CD8-positive, alpha-beta memory T cell (primary cell): ENCODE measurements at regions not wholly inside any gene's neighbourhood (a gene's known extent, or its start where the extent isn't known, plus 50 kb on each side); places are given as distances from the start of the nearest gene placed in this dataset.
A peak's percentile ranks its signal among the peaks of the same experiment; 100 is the strongest.

Experiments used
- CTCF ChIA-PET: fragments of 350-600 bp; sonication (Branson Sonifier 250); formaldehyde crosslinking; loops from one replicate; lab custom pipeline; 2021; ENCODE audit warnings: antibody characterized with exemption; lab: Charles Lee
- POLR2A ChIA-PET: fragments of 350-600 bp; sonication (Branson Sonifier 250); formaldehyde crosslinking; loops from one replicate; lab custom pipeline; 2021; ENCODE audit warnings: antibody characterized with exemption; lab: Charles Lee
- DNase-seq, 5 donors: peaks; one replicate each; pipeline versions ENCODE4 v3.0.0 to v3.0.0-alpha.2; 2020 to 2022; ENCODE audit warnings: mixed read lengths in 1 of 5
- H3K27ac ChIP-seq: one replicate; pipeline ENCODE4 v1.7.0; 2013; ENCODE audit warnings: low read depth, mild to moderate bottlenecking, low read length, moderate library complexity
- H3K27me3 ChIP-seq: 2 replicates; pipeline ENCODE4 v1.7.0; 2013; ENCODE audit warnings: low read length, mild to moderate bottlenecking; ENCODE audit not compliant: insufficient read depth, poor library complexity, severe bottlenecking
- H3K36me3 ChIP-seq: 2 replicates; pipeline ENCODE4 v1.7.0; 2013; ENCODE audit warnings: mild to moderate bottlenecking, low read length, moderate library complexity; ENCODE audit not compliant: insufficient read depth
- H3K4me1 ChIP-seq: 2 replicates; pipeline ENCODE4 v1.7.0; 2013; ENCODE audit warnings: mild to moderate bottlenecking, low read length, moderate library complexity; ENCODE audit not compliant: insufficient read depth
- H3K4me3 ChIP-seq: 2 replicates; pipeline ENCODE4 v1.7.0; 2013; ENCODE audit warnings: mild to moderate bottlenecking, low read length
- H3K9me3 ChIP-seq: 2 replicates; pipeline ENCODE4 v1.7.0; 2013; ENCODE audit warnings: mild to moderate bottlenecking, low read length
- H3K27ac Mint-ChIP-seq, 8 donors: one replicate each; pipeline ENCODE4 v1.8.0; 2020 to 2021; ENCODE audit warnings: mixed read lengths in 8 of 8, mild to moderate bottlenecking in 6 of 8, inconsistent platforms in 3 of 8, moderate library complexity in 3 of 8
- H3K27me3 Mint-ChIP-seq, 2 donors: one replicate each; pipeline ENCODE4 v1.8.0; 2020 to 2021; ENCODE audit warnings: mixed read lengths in 2 of 2, mild to moderate bottlenecking in 1 of 2, moderate library complexity in 1 of 2
- H3K36me3 Mint-ChIP-seq, 3 donors: one replicate each; pipeline ENCODE4 v1.8.0; 2020 to 2021; ENCODE audit warnings: mixed read lengths in 3 of 3, inconsistent platforms in 1 of 3, mild to moderate bottlenecking in 1 of 3
- H3K4me1 Mint-ChIP-seq, 3 donors: one replicate each; pipeline ENCODE4 v1.8.0; 2020 to 2021; ENCODE audit warnings: mixed read lengths in 3 of 3, inconsistent platforms in 1 of 3, mild to moderate bottlenecking in 1 of 3
- H3K4me3 Mint-ChIP-seq, 7 donors: one replicate each; pipeline ENCODE4 v1.8.0; 2020 to 2021; ENCODE audit warnings: mixed read lengths in 7 of 7, mild to moderate bottlenecking in 6 of 7, moderate library complexity in 4 of 7, inconsistent platforms in 2 of 7
- H3K9me3 Mint-ChIP-seq, 5 donors: one replicate each; pipeline ENCODE4 v1.8.0; 2020 to 2022; ENCODE audit warnings: mixed read lengths in 5 of 5, mild to moderate bottlenecking in 3 of 5, moderate library complexity in 2 of 5, inconsistent platforms in 1 of 5

- H3K4me1 Mint-ChIP-seq, result no peaks in the 10 kb centered on the region
- peaks cover 0 to 3% (median 2%) of the 10 kb centered on the region in 3 donors for H3K36me3 Mint-ChIP-seq
- no peaks in the 10 kb centered on the region for H3K4me1 ChIP-seq
- H3K9me3 Mint-ChIP-seq, result no peaks in the 10 kb centered on the region
- H3K4me3 Mint-ChIP-seq, result no peak overlapping the region
- POLR2A ChIA-PET, result no interaction called here
- no peak for DNase-seq
- H3K36me3 ChIP-seq, result no peaks in the 10 kb centered on the region
- H3K27ac Mint-ChIP-seq, result no peak overlapping the region
- H3K27me3 ChIP-seq, result no peaks in the 10 kb centered on the region
- CTCF ChIA-PET, result no interaction called here
- peaks cover 7 to 46% of the 10 kb centered on the region in 2 donors for H3K27me3 Mint-ChIP-seq
- H3K27ac ChIP-seq, result no peak overlapping the region
- no peak overlapping the region for H3K4me3 ChIP-seq
- no peaks in the 10 kb centered on the region for H3K9me3 ChIP-seq
Observed at GRCh38 chr22:44390613-44390970, 77.8 kb upstream of the SHISAL1 start.

GRCh38 chr22:44389926-44390612 is 77.3 kb upstream of the SHISAL1 start:
- H3K4me3 ChIP-seq, result no peak overlapping the region
- H3K9me3 ChIP-seq, result no peaks in the 10 kb centered on the region
- H3K27me3 Mint-ChIP-seq, result peaks cover 7 to 49% of the 10 kb centered on the region in 2 donors
- H3K4me1 Mint-ChIP-seq, result no peaks in the 10 kb centered on the region
- no peak overlapping the region for H3K27ac ChIP-seq
- ChIA-PET CTCF (no interaction called here), POLR2A (no interaction called here)
- H3K9me3 Mint-ChIP-seq, result no peaks in the 10 kb centered on the region
- no peak overlapping the region for H3K4me3 Mint-ChIP-seq
- H3K36me3 Mint-ChIP-seq, result peaks cover 0 to 3% (median 2%) of the 10 kb centered on the region in 3 donors
- DNase-seq, result peak in 1 of 5 donors; percentile 38
- H3K36me3 ChIP-seq, result no peaks in the 10 kb centered on the region
- H3K4me1 ChIP-seq, result no peaks in the 10 kb centered on the region
- no peaks in the 10 kb centered on the region for H3K27me3 ChIP-seq
- H3K27ac Mint-ChIP-seq, result no peak overlapping the region

GRCh38 chr22:44389181-44389580 is 76.4 kb upstream of the SHISAL1 start:
- H3K27ac Mint-ChIP-seq, result no peak overlapping the region
- Histone ChIP-seq H3K36me3 (no peaks in the 10 kb centered on the region), H3K27ac (no peak overlapping the region), H3K4me3 (no peak overlapping the region), H3K4me1 (no peaks in the 10 kb centered on the region), H3K27me3 (no peaks in the 10 kb centered on the region), H3K9me3 (no peaks in the 10 kb centered on the region)
- POLR2A ChIA-PET, result no interaction called here
- H3K36me3 Mint-ChIP-seq, result peaks cover 0 to 3% (median 2%) of the 10 kb centered on the region in 3 donors
- CTCF ChIA-PET, result no interaction called here
- peaks cover 6 to 50% of the 10 kb centered on the region in 2 donors for H3K27me3 Mint-ChIP-seq
- no peaks in the 10 kb centered on the region for H3K9me3 Mint-ChIP-seq
- H3K4me3 Mint-ChIP-seq, result no peak overlapping the region
- H3K4me1 Mint-ChIP-seq, result no peaks in the 10 kb centered on the region
- DNase-seq, result peak in 1 of 5 donors; percentile 44

- CTCF ChIA-PET, result no interaction called here
- POLR2A ChIA-PET, result no interaction called here
- Mint-ChIP-seq H3K9me3 (no peaks in the 10 kb centered on the region), H3K27me3 (peaks cover 3 to 53% of the 10 kb centered on the region in 2 donors), H3K4me3 (no peak overlapping the region), H3K36me3 (peaks cover 0 to 2% (median 0%) of the 10 kb centered on the region in 3 donors), H3K4me1 (no peaks in the 10 kb centered on the region), H3K27ac (peak overlapping the region in 4 of 8 donors; percentile 17 to 77 (median 58))
- no peaks in the 10 kb centered on the region for H3K36me3 ChIP-seq
- H3K4me3 ChIP-seq, result no peak overlapping the region
- H3K27me3 ChIP-seq, result no peaks in the 10 kb centered on the region
- DNase-seq, result peak in 1 of 5 donors; percentile 8
- no peaks in the 10 kb centered on the region for H3K4me1 ChIP-seq
- H3K9me3 ChIP-seq, result no peaks in the 10 kb centered on the region
- H3K27ac ChIP-seq, result no peak overlapping the region
Observed at GRCh38 chr22:44387486-44387885, 74.7 kb upstream of the SHISAL1 start.

GRCh38 chr22:44386386-44387035 is 73.8 kb upstream of the SHISAL1 start:
- no peaks in the 10 kb centered on the region for H3K36me3 ChIP-seq
- ChIA-PET CTCF (no interaction called here), POLR2A (no interaction called here)
- no peaks in the 10 kb centered on the region for H3K4me1 Mint-ChIP-seq
- H3K27ac ChIP-seq, result no peak overlapping the region
- H3K9me3 ChIP-seq, result no peaks in the 10 kb centered on the region
- no peaks in the 10 kb centered on the region for H3K4me1 ChIP-seq
- H3K4me3 Mint-ChIP-seq, result no peak overlapping the region
- no peak overlapping the region for H3K27ac Mint-ChIP-seq
- peaks cover 3 to 49% of the 10 kb centered on the region in 2 donors for H3K27me3 Mint-ChIP-seq
- H3K4me3 ChIP-seq, result no peak overlapping the region
- no peaks in the 10 kb centered on the region for H3K27me3 ChIP-seq
- peak in 1 of 5 donors; percentile 34 for DNase-seq
- no peaks in the 10 kb centered on the region for H3K9me3 Mint-ChIP-seq
- H3K36me3 Mint-ChIP-seq, result peaks cover 0 to 2% (median 0%) of the 10 kb centered on the region in 3 donors

GRCh38 chr22:44385781-44386180 is 73.0 kb upstream of the SHISAL1 start:
- DNase-seq, result peak in 1 of 5 donors; percentile 39
- Histone ChIP-seq H3K4me3 (no peak overlapping the region), H3K27me3 (no peaks in the 10 kb centered on the region), H3K27ac (no peak overlapping the region), H3K4me1 (no peaks in the 10 kb centered on the region), H3K9me3 (no peaks in the 10 kb centered on the region), H3K36me3 (no peaks in the 10 kb centered on the region)
- Mint-ChIP-seq H3K27me3 (peaks cover 3 to 48% of the 10 kb centered on the region in 2 donors), H3K9me3 (no peaks in the 10 kb centered on the region), H3K4me3 (no peak overlapping the region), H3K36me3 (peaks cover 0 to 2% (median 0%) of the 10 kb centered on the region in 3 donors), H3K4me1 (no peaks in the 10 kb centered on the region), H3K27ac (no peak overlapping the region)
- ChIA-PET CTCF (no interaction called here), POLR2A (no interaction called here)

- Histone ChIP-seq H3K9me3 (no peaks in the 10 kb centered on the region), H3K4me3 (no peak overlapping the region), H3K27me3 (no peaks in the 10 kb centered on the region), H3K36me3 (no peaks in the 10 kb centered on the region), H3K4me1 (no peaks in the 10 kb centered on the region), H3K27ac (no peak overlapping the region)
- Mint-ChIP-seq H3K27me3 (peaks cover 3 to 47% of the 10 kb centered on the region in 2 donors), H3K36me3 (peaks cover 0 to 2% (median 0%) of the 10 kb centered on the region in 3 donors), H3K4me1 (no peaks in the 10 kb centered on the region), H3K9me3 (no peaks in the 10 kb centered on the region), H3K27ac (peak overlapping the region in 1 of 8 donors; percentile 79), H3K4me3 (no peak overlapping the region)
- CTCF ChIA-PET, result no interaction called here
- POLR2A ChIA-PET, result no interaction called here
- DNase-seq, result peak in 1 of 5 donors; percentile 33
Observed at GRCh38 chr22:44385296-44385610, 72.5 kb upstream of the SHISAL1 start.

GRCh38 chr22:44384563-44385295 is 72.0 kb upstream of the SHISAL1 start:
- no peaks in the 10 kb centered on the region for H3K9me3 ChIP-seq
- H3K4me3 ChIP-seq, result no peak overlapping the region
- no peak overlapping the region for H3K27ac ChIP-seq
- Mint-ChIP-seq H3K27ac (peak overlapping the region in 1 of 8 donors; percentile 79), H3K9me3 (no peaks in the 10 kb centered on the region), H3K27me3 (peaks cover 3 to 45% of the 10 kb centered on the region in 2 donors), H3K36me3 (peaks cover 0 to 2% (median 0%) of the 10 kb centered on the region in 3 donors), H3K4me1 (no peaks in the 10 kb centered on the region), H3K4me3 (no peak overlapping the region)
- POLR2A ChIA-PET, result no interaction called here
- CTCF ChIA-PET, result no interaction called here
- peak in 1 of 5 donors; percentile 33 for DNase-seq
- H3K36me3 ChIP-seq, result no peaks in the 10 kb centered on the region
- no peaks in the 10 kb centered on the region for H3K27me3 ChIP-seq
- no peaks in the 10 kb centered on the region for H3K4me1 ChIP-seq
